ENCODE measurements at regions not wholly inside any gene's neighbourhood (a gene's known extent, or its start where the extent isn't known, plus 50 kb on each side); places are given as distances from the start of the nearest gene placed in this dataset.

GRCh38 chr6:106770663-106771062 is 141.3 kb downstream of the QRSL1 start:
- H3K36me3 ChIP-seq = no peaks in the 10 kb centered on the region
- H3K4me1 ChIP-seq (ENCODE audit: control insufficient read depth in 1 of 2, low read depth in 2 of 2) = peaks cover 2 to 21% of the 10 kb centered on the region in 2 donors
- DNase-seq (ENCODE audit: low spot score) = no peak
- no peak overlapping the region for H3K4me3 ChIP-seq
- H3K9me3 ChIP-seq = no peaks in the 10 kb centered on the region
- TF ChIP-seq CTCF (IDR thresholded peaks at IDR 0.05) = no peak
- H3K27me3 ChIP-seq (replicated peaks; ENCODE audit: insufficient read depth) = no peaks in the 10 kb centered on the region
- H3K27ac ChIP-seq = no peak overlapping the region
- ATAC-seq (ENCODE audit: insufficient number of reproducible peaks, low FRiP score, low read depth) = no peak

DNA sequence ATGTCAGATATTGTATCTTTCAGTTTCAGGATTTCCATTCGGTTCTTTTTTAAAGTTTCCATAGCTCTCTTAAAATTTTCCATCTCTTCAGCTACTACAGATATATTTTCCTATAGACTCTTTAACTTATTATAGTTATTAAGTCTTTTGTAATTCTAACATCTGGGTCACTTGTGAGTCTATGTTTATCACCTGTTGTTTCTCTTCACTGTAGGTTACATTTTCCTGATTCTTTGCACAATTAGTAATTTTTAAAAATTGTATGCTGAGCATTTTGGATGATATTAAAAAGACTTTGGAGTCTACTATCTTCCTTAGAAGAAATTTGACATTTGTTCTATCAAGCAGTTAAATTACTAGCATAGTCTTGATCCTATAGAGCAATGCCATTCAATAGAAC is 140.7 kb downstream of the QRSL1 start:
- Histone ChIP-seq H3K27ac (no peak overlapping the region), H3K36me3 (no peaks in the 10 kb centered on the region), H3K4me3 (no peak overlapping the region), H3K4me1 (ENCODE audit: control insufficient read depth in 1 of 2, low read depth in 2 of 2) (peaks cover 2 to 21% of the 10 kb centered on the region in 2 donors), H3K27me3 (replicated peaks; ENCODE audit: insufficient read depth) (no peaks in the 10 kb centered on the region), H3K9me3 (no peaks in the 10 kb centered on the region)
- no peak for DNase-seq (ENCODE audit: low spot score)
- TF ChIP-seq CTCF (IDR thresholded peaks at IDR 0.05) = no peak
- no peak for ATAC-seq (ENCODE audit: insufficient number of reproducible peaks, low FRiP score, low read depth)

- TF ChIP-seq CTCF (IDR thresholded peaks at IDR 0.05) = no peak
- no peaks in the 10 kb centered on the region for H3K4me1 ChIP-seq (ENCODE audit: control insufficient read depth in 1 of 2, low read depth in 2 of 2)
- no peak overlapping the region for H3K4me3 ChIP-seq
Measured at GRCh38 chr6:106767271-106767670, 137.9 kb downstream of the QRSL1 start.

DNA sequence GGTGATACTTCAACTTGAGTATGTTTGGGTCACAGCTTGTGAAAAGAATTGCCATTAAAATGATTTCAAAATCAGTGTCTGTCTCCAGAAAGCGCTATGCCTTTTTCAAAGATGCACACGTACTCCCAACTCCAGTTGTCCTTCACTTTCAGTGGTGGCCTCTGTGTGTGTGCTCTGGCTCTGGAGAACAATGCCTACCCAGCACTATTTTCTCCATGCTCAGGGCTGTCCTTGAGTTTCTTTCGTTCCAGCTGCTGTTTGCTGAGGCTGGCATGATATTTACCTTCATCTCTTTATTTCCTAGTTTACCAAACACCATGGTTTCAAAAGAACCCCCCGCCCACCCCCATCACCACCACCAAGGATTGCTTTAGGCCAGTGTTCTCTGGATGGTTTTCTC is 136.8 kb downstream of the QRSL1 start:
- H3K27me3 ChIP-seq (replicated peaks; ENCODE audit: insufficient read depth) = no peaks in the 10 kb centered on the region
- H3K4me3 ChIP-seq = no peak overlapping the region
- DNase-seq (ENCODE audit: low spot score) (no peak), ATAC-seq (ENCODE audit: insufficient number of reproducible peaks, low FRiP score, low read depth) (no peak)
- H3K36me3 ChIP-seq = no peaks in the 10 kb centered on the region
- no peaks in the 10 kb centered on the region for H3K9me3 ChIP-seq
- no peak for TF ChIP-seq CTCF (IDR thresholded peaks at IDR 0.05)
- no peaks in the 10 kb centered on the region for H3K4me1 ChIP-seq (ENCODE audit: control insufficient read depth in 1 of 2, low read depth in 2 of 2)
- H3K27ac ChIP-seq = no peak overlapping the region

More at GRCh38 chr6:106767271-106767670, 137.9 kb downstream of the QRSL1 start:
- ATAC-seq (ENCODE audit: insufficient number of reproducible peaks, low FRiP score, low read depth) (no peak), DNase-seq (ENCODE audit: low spot score) (no peak)
- H3K27me3 ChIP-seq (replicated peaks; ENCODE audit: insufficient read depth) = no peaks in the 10 kb centered on the region
- H3K9me3 ChIP-seq = no peaks in the 10 kb centered on the region
- no peaks in the 10 kb centered on the region for H3K36me3 ChIP-seq
- H3K27ac ChIP-seq = no peak overlapping the region

DNA sequence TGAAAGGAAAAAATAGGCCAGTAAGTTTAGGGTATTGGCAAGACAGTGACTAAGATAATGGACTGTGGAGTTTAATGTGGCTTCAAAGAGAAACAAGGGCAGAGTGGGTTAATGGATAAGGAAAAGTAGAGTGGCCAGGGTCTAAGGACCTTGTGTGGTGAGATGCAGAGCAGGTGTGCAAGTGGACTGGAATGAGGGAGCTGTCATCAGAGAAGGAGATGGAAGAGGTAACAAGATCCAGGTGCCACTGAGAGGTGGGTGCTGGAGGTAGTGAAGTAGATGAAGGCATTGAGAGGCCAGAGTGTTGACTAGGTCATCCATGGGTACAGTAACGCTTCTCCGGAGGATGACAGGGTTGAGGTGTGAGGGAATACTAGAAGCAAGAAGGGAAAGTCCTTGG is 136.1 kb downstream of the QRSL1 start:
- Histone ChIP-seq H3K9me3 (no peaks in the 10 kb centered on the region), H3K27ac (no peak overlapping the region), H3K4me1 (ENCODE audit: control insufficient read depth in 1 of 2, low read depth in 2 of 2) (no peaks in the 10 kb centered on the region), H3K4me3 (no peak overlapping the region), H3K36me3 (no peaks in the 10 kb centered on the region), H3K27me3 (replicated peaks; ENCODE audit: insufficient read depth) (no peaks in the 10 kb centered on the region)
- no peak for DNase-seq (ENCODE audit: low spot score)
- ATAC-seq (ENCODE audit: insufficient number of reproducible peaks, low FRiP score, low read depth) = no peak
- no peak for TF ChIP-seq CTCF (IDR thresholded peaks at IDR 0.05)
